HL-60 (cell line): ENCODE measurements at regions not wholly inside any gene's neighbourhood (a gene's known extent, or its start where the extent isn't known, plus 50 kb on each side); places are given as distances from the start of the nearest gene placed in this dataset.

Experiments used
- DNase-seq, 2 experiments: peaks; one replicate each; pipeline ENCODE4 v3.0.0-alpha.2; 2010 to 2020; ENCODE audit warnings: low read depth in 1 of 2, low spot score in 1 of 2
- H3K27ac ChIP-seq: fragments of 250-450 bp; sonication (Bioruptor Pico); replicated peaks from 2 replicates; pipeline ENCODE4 v1.5.1; 2020; ENCODE audit warnings: mild to moderate bottlenecking, moderate library complexity
- H3K27me3 ChIP-seq: fragments of 250-450 bp; sonication (Bioruptor Pico); 2 replicates; pipeline ENCODE4 v1.5.1; 2021; ENCODE audit warnings: mild to moderate bottlenecking, moderate library complexity; ENCODE audit not compliant: insufficient read depth, poor library complexity, severe bottlenecking
- H3K4me3 ChIP-seq: replicated peaks from 2 replicates; pipeline ENCODE4 v1.5.1; 2011; ENCODE audit warnings: mild to moderate bottlenecking, control low read depth, low read length; ENCODE audit not compliant: insufficient read depth
- CTCF ChIP-seq: IDR thresholded peaks from one replicate; pipeline ENCODE4 v1.5.1; 2011; ENCODE audit warnings: low read length, control low read depth, inconsistent platforms; ENCODE audit not compliant: insufficient read depth
- GABPA ChIP-seq: IDR thresholded peaks from 2 replicates; pipeline ENCODE4 v1.6.1; 2012; ENCODE audit warnings: low read depth
- POLR2AphosphoS5 ChIP-seq: IDR thresholded peaks from 2 replicates; pipeline ENCODE4 v1.6.1; 2012; ENCODE audit warnings: low read depth
- REST ChIP-seq: IDR thresholded peaks from 2 replicates; pipeline ENCODE4 v1.6.1; 2012; ENCODE audit warnings: low read depth; ENCODE audit not compliant: insufficient replicate concordance
- SPI1 ChIP-seq: IDR thresholded peaks from 2 replicates; pipeline ENCODE4 v1.6.1; 2012; ENCODE audit warnings: low read depth, mild to moderate bottlenecking, borderline replicate concordance

- Histone ChIP-seq H3K27ac (no peak overlapping the region), H3K27me3 (no peaks in the 10 kb centered on the region), H3K4me3 (no peak overlapping the region)
- peak; percentile 74 for TF ChIP-seq SPI1
- no peak for TF ChIP-seq POLR2AphosphoS5
- no peak for TF ChIP-seq CTCF
- no peak for DNase-seq
These were observed 194.7 kb upstream of the SEMA3A start for GRCh38 chr7:84389242-84389641.

- no peak overlapping the region for H3K4me3 ChIP-seq
- no peak for DNase-seq
- no peaks in the 10 kb centered on the region for H3K27me3 ChIP-seq
- H3K27ac ChIP-seq: no peak overlapping the region
- TF ChIP-seq GABPA (no peak), REST (no peak), POLR2AphosphoS5 (no peak), SPI1 (no peak), CTCF (no peak)
These were observed 193.0 kb upstream of the SEMA3A start for GRCh38 chr7:84387595-84387994.

GRCh38 chr7:84384417-84384816 lies 189.8 kb upstream of the SEMA3A start:
- Histone ChIP-seq H3K4me3 (no peak overlapping the region), H3K27me3 (no peaks in the 10 kb centered on the region), H3K27ac (no peak overlapping the region)
- TF ChIP-seq POLR2AphosphoS5: no peak
- no peak for TF ChIP-seq CTCF
- no peak for TF ChIP-seq REST
- no peak for TF ChIP-seq SPI1
- no peak for TF ChIP-seq GABPA
- no peak for DNase-seq

- DNase-seq: no peak
- Histone ChIP-seq H3K4me3 (no peak overlapping the region), H3K27ac (no peak overlapping the region), H3K27me3 (no peaks in the 10 kb centered on the region)
- TF ChIP-seq REST: no peak
- no peak for TF ChIP-seq CTCF
- TF ChIP-seq SPI1: no peak
- no peak for TF ChIP-seq GABPA
- no peak for TF ChIP-seq POLR2AphosphoS5
These were observed 184.9 kb upstream of the SEMA3A start for GRCh38 chr7:84379446-84379845.
